ENCODE measurements at regions not wholly inside any gene's neighbourhood (a gene's known extent, or its start where the extent isn't known, plus 50 kb on each side); places are given as distances from the start of the nearest gene placed in this dataset.
A peak's percentile ranks its signal among the peaks of the same experiment; 100 is the strongest.

DNA sequence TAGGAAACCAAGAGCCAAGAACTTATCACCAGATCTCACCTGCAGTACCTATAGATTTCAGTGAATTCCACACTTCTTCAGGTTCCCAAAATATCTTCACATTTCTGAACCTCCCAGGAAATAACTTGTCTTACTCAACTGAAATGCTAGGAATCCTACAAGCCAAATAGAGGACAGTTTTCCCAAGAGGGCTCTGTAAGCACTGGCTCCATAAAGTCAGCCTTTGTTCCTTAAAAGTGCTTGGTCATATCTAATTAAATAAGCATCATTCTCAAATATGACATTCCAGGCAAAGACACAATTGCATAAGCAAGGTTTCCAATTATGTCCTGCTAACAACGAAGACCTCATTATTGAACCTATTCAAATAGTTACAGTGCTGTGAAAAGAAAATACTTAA, 154.6 kb upstream of the MGAT5 start:
- DNase-seq = no peak

- no peak for DNase-seq
These were observed 150.7 kb upstream of the MGAT5 start for GRCh38 chr2:134103196-134103595.

GRCh38 chr2:134104754-134105153, 149.1 kb upstream of the MGAT5 start:
- peak; percentile 16 for DNase-seq

DNA sequence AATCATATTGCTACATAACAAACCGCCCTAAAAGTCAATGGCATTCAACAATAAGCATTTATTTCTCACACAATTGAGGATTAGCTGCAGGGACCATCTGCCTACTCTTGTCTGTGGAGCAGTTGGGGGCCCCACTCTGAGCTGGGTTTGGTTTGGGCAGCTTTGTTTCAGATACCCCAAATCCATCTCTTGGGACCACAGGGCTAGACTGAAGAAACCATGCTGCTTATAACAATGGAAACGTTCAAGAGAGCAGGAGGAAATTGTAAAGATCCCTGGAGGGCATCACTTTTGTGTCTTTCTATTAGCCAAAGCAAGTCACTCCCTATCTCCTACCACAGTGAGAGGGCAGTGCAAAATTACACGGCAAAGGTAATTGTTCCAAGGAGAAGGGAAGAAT, 146.5 kb upstream of the MGAT5 start:
- no peak for DNase-seq

- no peak for DNase-seq
These were observed 145.8 kb upstream of the MGAT5 start for GRCh38 chr2:134108113-134108512.

- DNase-seq = no peak
These were observed 144.6 kb upstream of the MGAT5 start for GRCh38 chr2:134109246-134109645.

DNA sequence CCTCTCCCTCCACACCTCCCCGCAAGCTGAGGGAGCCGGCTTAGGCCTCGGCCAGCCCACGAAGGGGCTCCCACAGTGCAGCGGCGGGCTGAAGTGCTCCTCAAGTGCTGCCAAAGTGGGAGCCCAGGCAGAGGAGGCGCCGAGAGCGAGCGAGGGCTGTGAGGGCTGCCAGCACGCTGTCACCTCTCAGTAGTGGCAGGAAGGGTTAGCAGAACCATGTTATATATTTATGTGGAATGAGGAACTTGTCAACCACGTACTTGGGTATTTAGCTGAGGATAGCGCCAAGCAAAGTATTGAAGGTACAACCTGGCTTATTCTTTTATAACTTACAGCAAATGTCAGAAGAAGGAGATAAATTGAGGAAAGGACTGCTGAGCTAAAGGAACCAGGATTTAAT, 144.1 kb upstream of the MGAT5 start:
- no peak for DNase-seq

DNA sequence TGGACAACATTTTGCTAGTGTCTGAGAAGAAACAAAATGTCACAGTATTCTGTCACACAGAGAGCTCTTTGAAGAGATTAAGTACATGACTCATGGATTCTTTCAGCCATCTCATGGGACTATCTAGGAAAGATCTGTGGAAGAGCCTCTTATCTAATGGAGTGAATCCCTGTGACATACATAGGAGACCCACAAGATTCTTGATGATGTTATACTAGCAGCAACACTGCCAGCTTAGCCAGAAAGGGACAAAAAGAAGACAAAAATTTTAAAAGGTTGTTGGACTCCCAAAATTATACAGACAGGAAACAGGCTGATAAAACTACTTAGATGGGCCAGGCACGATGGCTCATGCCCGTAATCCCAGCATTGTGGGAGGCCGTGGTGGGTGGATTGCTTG, 143.3 kb upstream of the MGAT5 start:
- DNase-seq = no peak

GRCh38 chr2:134117676-134118075, 136.2 kb upstream of the MGAT5 start:
- no peak for DNase-seq

DNA sequence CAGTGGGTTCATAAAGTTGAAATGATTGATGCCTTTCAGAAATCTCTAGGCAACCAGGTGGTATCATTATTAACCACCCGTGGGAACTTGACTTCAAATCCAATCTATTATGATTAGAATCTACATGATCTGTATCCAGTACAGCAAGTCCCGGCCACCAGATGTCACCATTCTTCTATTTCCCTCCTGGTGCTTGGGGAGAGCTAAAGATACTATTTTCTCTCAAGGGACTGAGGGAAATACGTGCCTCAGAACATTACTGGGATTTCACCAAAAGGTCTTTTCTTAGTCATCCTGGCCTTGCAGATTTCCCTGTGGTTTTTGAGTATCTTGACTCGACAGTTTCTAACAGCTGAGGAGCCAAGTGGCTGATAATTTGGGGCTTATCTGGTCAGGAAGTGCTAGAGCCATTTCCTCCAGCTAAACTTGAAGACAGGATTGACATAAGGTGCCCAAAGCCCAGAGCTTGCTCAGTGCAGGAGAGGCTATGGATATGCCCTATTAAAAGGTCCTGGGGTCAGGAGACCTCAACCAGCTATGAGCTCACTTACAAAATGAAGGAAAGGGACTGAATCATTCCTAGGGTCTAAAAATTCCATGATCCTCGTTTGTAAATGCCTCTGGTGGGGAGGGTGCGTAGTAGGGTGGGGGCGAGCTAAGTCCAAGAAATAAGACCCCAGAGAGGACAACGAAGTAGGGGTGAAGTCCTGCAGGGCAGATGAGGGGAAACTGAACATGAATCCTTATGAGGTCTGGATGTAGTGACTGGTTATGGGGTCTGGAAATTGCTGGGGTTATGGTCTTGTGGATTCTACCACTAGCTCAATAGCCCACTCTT, 135.4 kb upstream of the MGAT5 start:
- peak; percentile 88 for DNase-seq

GRCh38 chr2:134119117-134119712, 134.7 kb upstream of the MGAT5 start:
- no peak for DNase-seq

DNA sequence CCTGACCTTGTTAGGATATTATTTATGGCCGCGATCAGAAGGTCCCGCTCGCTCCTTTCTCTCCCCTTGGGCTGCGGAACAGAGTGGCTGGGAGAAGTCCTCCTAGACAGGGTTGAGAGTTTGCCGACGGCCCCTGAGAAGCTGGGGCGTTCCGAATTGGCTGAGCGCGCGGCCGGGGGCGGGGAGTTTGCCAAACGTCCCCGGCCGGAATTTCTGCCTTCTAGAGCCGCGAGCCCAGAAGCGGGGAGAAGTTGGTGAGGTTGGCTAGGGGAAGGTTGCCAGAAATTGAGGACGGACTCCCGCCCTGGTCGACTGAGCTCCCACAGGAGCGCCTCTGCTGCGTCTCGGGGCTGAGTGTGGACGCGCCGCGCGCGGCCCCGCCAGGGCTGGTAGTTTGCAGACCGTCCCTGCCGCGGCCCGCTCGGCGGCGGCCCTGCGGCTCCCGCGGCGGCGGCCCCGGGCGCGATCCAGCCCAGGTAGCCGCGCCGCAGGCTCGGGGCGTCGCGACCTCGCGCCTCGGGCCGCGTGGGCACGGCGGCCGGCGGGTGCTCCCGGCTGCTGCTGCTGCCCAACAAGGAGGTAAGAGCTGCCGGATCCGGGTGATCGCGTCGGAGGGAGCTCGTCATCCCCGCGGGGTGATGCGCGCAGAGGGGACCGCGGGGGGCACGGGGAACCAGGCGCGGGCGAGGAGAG, 134.0 kb upstream of the MGAT5 start:
- peak; percentile 81 for DNase-seq

DNA sequence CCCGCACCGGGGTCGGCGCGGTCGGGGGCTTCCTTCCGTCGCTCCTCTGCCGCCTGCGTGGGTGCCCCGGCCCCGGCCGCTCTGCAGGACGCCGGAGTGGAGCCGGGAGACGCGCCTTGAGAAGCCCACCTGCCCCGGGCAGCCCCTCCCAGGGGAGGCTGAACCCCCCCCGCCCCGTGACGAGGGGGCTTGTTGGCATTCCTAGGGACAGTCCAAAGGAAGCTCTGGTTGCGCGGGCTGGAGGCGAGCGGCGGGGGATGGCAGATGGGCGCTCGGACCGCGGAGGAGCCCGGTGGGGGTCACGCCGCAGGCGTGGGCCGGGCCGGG, 133.5 kb upstream of the MGAT5 start:
- DNase-seq = no peak

DNA sequence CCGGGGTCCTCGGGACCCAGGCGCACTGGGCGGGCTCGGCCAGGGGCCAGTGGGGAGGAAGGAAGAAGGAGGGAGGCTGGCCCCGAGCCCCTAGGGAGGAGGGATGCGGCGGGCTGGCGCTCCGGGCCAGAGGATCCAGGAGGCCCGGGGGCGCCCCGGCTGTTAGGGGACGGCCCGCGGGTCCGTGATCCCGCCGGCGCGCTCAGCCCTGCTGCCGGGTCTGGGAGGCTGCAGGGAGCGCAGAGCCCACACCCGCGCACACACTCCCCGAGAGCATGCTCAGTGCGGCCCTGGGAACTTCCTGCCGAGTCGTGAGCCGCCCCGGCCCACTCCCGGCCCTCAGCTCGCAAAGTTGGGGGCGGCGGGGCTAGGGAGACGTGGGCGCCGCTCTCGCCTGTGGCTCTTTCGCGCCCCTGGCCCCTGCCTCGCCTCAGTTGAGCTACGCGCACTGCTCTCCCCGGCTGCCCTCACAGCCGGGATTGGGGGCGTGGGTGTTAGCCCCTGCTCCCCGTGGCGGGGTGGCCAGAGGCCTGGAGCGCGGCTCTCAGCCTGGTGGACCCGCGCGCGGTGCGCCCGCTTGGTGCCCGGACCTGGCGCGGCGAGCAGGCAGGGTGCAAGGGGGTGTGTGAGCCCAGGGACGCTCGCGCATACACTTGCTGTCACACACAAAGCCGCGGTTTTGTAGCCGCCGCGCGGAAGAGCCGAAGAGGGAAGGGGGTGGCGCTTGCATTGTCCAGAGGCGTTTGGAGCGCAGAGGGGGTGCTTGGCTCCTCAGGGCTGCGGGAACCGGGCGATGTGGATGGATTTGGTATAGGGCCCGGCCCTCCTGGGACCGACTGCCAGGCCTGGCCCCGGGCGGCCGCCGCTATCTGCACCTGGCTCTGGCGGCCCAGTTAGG, 132.9 kb upstream of the MGAT5 start:
- DNase-seq = peak; percentile 63

DNA sequence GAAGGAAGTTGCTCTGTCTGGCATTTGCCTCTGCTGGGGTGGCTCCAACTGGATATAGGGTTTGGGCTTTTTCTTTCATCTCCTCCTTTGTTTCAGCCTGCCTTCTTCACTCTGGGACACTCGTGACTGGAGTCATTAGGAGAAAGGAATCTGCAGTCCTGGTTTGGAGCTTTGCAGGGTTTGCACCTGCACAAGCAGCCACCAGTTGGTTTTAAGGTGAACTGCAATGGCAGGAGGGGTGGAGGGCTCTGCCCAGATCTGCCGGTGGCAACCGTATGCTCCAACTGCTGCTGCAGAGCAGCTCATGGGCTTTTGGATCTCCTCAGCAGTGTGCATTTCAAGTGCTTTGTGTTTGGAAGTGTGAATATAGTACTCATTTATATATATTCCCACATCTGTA, 131.3 kb upstream of the MGAT5 start:
- DNase-seq = no peak

DNA sequence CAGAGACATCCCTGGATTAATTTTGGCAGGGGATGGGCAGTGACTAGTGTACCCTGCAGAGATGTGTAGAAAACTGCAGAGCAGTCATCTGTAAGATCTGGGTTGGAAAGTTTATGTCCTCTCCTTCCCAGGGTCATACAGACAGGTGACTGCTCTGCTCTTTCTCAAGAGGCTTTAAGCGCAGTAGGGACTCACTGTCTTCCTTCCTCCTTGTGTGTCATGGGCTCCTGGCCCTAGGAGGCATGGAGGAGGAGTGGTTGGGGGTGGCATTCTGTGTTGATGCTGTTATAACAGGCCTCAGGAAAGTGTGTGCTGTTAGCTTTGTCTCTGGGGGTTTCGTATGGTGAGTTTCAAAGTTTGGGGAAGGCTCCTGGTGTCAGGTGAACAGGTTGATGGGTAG, 130.5 kb upstream of the MGAT5 start:
- no peak for DNase-seq

- DNase-seq = no peak
These were observed 129.7 kb upstream of the MGAT5 start for GRCh38 chr2:134124047-134124753.

DNA sequence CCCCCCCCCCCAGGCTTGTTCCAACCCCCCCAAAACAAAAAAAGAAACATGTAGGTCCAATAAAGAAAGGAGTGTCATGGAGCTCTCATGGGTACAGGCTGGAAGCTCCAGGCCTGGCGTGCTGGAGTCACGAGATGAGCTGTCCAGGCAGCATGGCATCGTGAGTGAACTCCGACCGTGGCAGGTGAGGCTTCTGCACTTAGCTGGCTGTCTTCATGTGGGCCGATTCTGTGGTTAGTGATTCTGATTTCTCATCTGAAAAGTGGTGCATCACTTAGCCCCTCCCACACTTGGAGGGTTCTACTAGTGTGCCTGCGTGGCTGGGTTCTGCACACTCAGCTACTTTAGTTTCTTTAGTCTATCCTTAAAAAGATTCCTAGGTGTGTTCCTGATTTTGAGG, 126.4 kb upstream of the MGAT5 start:
- peak; percentile 73 for DNase-seq

DNA sequence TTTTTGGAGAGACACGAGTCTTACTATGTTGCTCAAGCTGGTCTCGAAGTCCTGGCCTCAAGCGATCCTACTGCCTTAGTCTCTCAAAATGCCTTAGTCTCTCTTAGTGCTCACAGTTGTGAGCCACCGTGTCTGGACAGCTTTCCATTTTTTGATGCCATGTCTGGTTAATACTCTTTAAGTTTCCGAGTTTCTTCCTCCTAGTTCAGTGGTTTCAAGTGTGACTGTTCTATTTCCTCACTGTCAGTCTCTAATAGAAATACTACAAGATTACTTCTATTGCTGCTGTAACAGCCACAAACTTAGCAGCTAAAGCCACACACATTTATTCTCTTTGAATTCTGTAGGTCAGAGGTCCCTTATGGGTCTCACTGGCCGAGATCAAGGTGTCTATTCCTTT, 125.1 kb upstream of the MGAT5 start:
- no peak for DNase-seq

GRCh38 chr2:134129900-134130537, 123.9 kb upstream of the MGAT5 start:
- DNase-seq = no peak

GRCh38 chr2:134131681-134132489, 122.0 kb upstream of the MGAT5 start:
- no peak for DNase-seq
